OCI-LY7 (cell line): ENCODE measurements at regions not wholly inside any gene's neighbourhood (a gene's known extent, or its start where the extent isn't known, plus 50 kb on each side); places are given as distances from the start of the nearest gene placed in this dataset.
A peak's percentile ranks its signal among the peaks of the same experiment; 100 is the strongest.

Source experiments
- BruUV-seq: library from RNA; stranded (reverse); fragments of 400-500 nt; replicated peaks from 2 replicates; lab custom pipeline; 2021; lab: Mats Ljungman, UMichigan
- CTCF ChIA-PET: fragments of 300-600 bp; sonication (Branson Sonifier 250); formaldehyde crosslinking; loops from one replicate; lab custom pipeline; 2022; ENCODE audit warnings: antibody characterized with exemption; ENCODE audit not compliant: unreplicated experiment; lab: Charles Lee
- POLR2A ChIA-PET: fragments of 300-600 bp; sonication (Branson Sonifier 250); formaldehyde crosslinking; loops from one replicate; lab custom pipeline; 2022; ENCODE audit warnings: antibody characterized with exemption; lab: Charles Lee
- DNase-seq: peaks from one replicate; pipeline ENCODE4 v3.0.0-alpha.2; 2015; ENCODE audit warnings: low spot score
- H2AFZ ChIP-seq: fragments of 200-600 bp; sonication (generic), shearing (Covaris generic); 2 replicates; pipeline ENCODE4 v1.6.1; 2014; ENCODE audit warnings: mild to moderate bottlenecking, antibody characterized with exemption, low read length, moderate library complexity
- H3K27ac ChIP-seq: fragments of 200-600 bp; sonication (generic); 2 replicates; pipeline ENCODE4 v1.5.1; 2014; ENCODE audit warnings: mixed run types, low read depth, mild to moderate bottlenecking, moderate library complexity, low read length, inconsistent platforms; ENCODE audit not compliant: poor library complexity, severe bottlenecking
- H3K36me3 ChIP-seq: fragments of 200-600 bp; sonication (generic); 2 replicates; pipeline ENCODE4 v1.6.1; 2014; ENCODE audit warnings: mild to moderate bottlenecking, antibody characterized with exemption, low read length, moderate library complexity, mixed read lengths; ENCODE audit not compliant: insufficient read depth
- H3K4me1 ChIP-seq: fragments of 200-600 bp; sonication (generic); 2 replicates; pipeline ENCODE4 v1.5.1; 2014; ENCODE audit warnings: mild to moderate bottlenecking, low read length; ENCODE audit not compliant: insufficient read depth, poor library complexity, severe bottlenecking
- H3K4me2 ChIP-seq: fragments of 200-600 bp; sonication (generic); 2 replicates; pipeline ENCODE4 v1.6.1; 2014; ENCODE audit warnings: mild to moderate bottlenecking, low read length
- H3K4me3 ChIP-seq: fragments of 200-600 bp; sonication (generic); 2 replicates; pipeline ENCODE4 v1.5.1; 2014; ENCODE audit warnings: mild to moderate bottlenecking, low read depth, low read length; ENCODE audit not compliant: poor library complexity, severe bottlenecking
- H3K79me2 ChIP-seq: fragments of 200-600 bp; sonication (generic); 2 replicates; pipeline ENCODE4 v1.6.1; 2016; ENCODE audit warnings: low read depth, mild to moderate bottlenecking, low read length, moderate library complexity, mixed read lengths; ENCODE audit not compliant: insufficient read depth
- H3K9me2 ChIP-seq: fragments of 200-600 bp; sonication (generic); 2 replicates; pipeline ENCODE4 v1.6.1; 2016; ENCODE audit warnings: mild to moderate bottlenecking, low read length, mixed read lengths; ENCODE audit not compliant: insufficient read depth
- H3K9me3 ChIP-seq: fragments of 200-600 bp; sonication (generic); 2 replicates; pipeline ENCODE4 v1.6.1; 2014; ENCODE audit warnings: mild to moderate bottlenecking, mixed run types, low read length, mixed read lengths
- H4K20me1 ChIP-seq: fragments of 200-600 bp; sonication (generic); 2 replicates; pipeline ENCODE4 v1.6.1; 2014; ENCODE audit warnings: mild to moderate bottlenecking, antibody characterized with exemption, low read length, moderate library complexity, mixed read lengths; ENCODE audit not compliant: insufficient read depth
- EZH2phosphoT487 ChIP-seq: fragments of 200-600 bp; sonication (generic); IDR thresholded peaks from 2 replicates; pipeline ENCODE4 v1.6.1; 2018; ENCODE audit warnings: low read depth, borderline replicate concordance, mild to moderate bottlenecking, mixed run types, antibody characterized with exemption, low read length, moderate library complexity, mixed read lengths
- intact Hi-C: fragments of 100-400 bp; cut with micrococcal nuclease; formaldehyde crosslinking; loops from one replicate; pipeline ENCODE4 v1.10.0; 2022; ENCODE audit not compliant: unreplicated experiment
- TF ChIP-seq, protein P1 (sequence below): fragments of 200-600 bp; sonication (generic); conservative IDR thresholded peaks from 2 replicates; pipeline ENCODE4 v1.5.1; 2014; ENCODE audit warnings: mild to moderate bottlenecking, antibody characterized with exemption, low read length, moderate library complexity, mixed read lengths

DNA sequence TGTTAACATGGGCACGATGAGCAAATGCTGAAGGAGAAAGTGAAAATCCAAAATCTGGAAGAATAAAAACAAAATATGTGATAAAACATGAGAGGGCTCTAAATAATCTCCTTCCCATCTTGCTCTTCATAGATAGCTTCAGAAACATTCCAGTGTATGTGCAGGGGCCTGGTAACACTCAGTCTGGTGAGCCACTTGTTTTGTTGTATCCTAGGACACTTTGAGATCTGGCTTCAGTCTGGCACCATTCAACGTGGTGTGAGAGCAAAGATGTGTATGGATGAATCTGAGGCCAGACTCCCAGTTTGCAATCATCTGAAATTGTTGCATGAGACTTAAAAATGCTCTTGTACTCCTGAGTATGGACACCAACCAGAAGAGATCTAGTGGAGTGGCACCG, 337.2 kb upstream of the ZNF385D start:
- no peak overlapping the region for H3K4me3 ChIP-seq
- H3K4me2 ChIP-seq, result no peak overlapping the region
- H3K27ac ChIP-seq, result no peak overlapping the region
- H3K79me2 ChIP-seq, result no peaks in the 10 kb centered on the region
- no peak overlapping the region for H2AFZ ChIP-seq
- no peaks in the 10 kb centered on the region for H3K4me1 ChIP-seq
- BruUV-seq, result no TSS peak
- no peaks in the 10 kb centered on the region for H3K9me3 ChIP-seq
- intact Hi-C loops, result no loop called here
- H3K9me2 ChIP-seq, result no peaks in the 10 kb centered on the region
- H3K36me3 ChIP-seq, result no peaks in the 10 kb centered on the region
- DNase-seq, result no peak
- TF ChIP-seq, protein P1, sequence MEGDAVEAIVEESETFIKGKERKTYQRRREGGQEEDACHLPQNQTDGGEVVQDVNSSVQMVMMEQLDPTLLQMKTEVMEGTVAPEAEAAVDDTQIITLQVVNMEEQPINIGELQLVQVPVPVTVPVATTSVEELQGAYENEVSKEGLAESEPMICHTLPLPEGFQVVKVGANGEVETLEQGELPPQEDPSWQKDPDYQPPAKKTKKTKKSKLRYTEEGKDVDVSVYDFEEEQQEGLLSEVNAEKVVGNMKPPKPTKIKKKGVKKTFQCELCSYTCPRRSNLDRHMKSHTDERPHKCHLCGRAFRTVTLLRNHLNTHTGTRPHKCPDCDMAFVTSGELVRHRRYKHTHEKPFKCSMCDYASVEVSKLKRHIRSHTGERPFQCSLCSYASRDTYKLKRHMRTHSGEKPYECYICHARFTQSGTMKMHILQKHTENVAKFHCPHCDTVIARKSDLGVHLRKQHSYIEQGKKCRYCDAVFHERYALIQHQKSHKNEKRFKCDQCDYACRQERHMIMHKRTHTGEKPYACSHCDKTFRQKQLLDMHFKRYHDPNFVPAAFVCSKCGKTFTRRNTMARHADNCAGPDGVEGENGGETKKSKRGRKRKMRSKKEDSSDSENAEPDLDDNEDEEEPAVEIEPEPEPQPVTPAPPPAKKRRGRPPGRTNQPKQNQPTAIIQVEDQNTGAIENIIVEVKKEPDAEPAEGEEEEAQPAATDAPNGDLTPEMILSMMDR, result no peak
- no peak for TF ChIP-seq EZH2phosphoT487
- ChIA-PET CTCF (no interaction called here), POLR2A (interaction anchor here (0.6 kb wide), 2 partner anchors 193 to 1203 kb away, joined by 3 to 4 read pairs; no protein-coding TSS in a partner anchor)
- H4K20me1 ChIP-seq, result no peaks in the 10 kb centered on the region

DNA sequence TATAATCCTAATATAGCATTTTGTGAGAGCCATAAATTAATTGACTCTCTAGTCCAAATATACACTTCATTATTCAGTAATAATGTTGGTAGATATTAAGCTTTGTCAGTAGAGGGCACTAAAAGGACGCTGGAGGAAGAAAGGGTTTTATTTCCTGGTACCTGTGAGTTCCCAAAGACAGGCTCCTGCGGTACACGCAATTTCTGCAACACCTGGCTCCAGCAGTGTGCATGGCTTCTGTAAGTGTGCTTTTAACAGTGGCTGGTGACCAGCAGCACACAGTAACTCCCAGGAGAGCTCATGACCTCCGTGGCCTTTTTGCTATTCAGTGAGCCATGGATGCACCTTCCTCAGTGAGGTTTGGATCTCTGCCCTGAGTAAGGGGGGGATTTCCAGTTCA, 338.3 kb upstream of the ZNF385D start:
- Histone ChIP-seq H3K4me1 (no peaks in the 10 kb centered on the region), H4K20me1 (no peaks in the 10 kb centered on the region), H3K4me2 (peak overlapping the region; percentile 20; the same call in 1 of the 2 replicates), H2AFZ (peak overlapping the region; percentile 57; the same call in 1 of the 2 replicates), H3K27ac (no peak overlapping the region), H3K9me2 (no peaks in the 10 kb centered on the region), H3K36me3 (no peaks in the 10 kb centered on the region), H3K4me3 (no peak overlapping the region), H3K9me3 (no peaks in the 10 kb centered on the region), H3K79me2 (no peaks in the 10 kb centered on the region)
- no TSS peak for BruUV-seq
- ChIA-PET CTCF (no interaction called here), POLR2A (interaction anchor here (0.6 to 1.2 kb wide), 3 partner anchors 10 to 800 kb away, joined by 3 read pairs; no protein-coding TSS in a partner anchor)
- intact Hi-C loops, result no loop called here
- peak; percentile 28 for DNase-seq
- TF ChIP-seq, protein P1, result peak; percentile 77
- no peak for TF ChIP-seq EZH2phosphoT487

DNA sequence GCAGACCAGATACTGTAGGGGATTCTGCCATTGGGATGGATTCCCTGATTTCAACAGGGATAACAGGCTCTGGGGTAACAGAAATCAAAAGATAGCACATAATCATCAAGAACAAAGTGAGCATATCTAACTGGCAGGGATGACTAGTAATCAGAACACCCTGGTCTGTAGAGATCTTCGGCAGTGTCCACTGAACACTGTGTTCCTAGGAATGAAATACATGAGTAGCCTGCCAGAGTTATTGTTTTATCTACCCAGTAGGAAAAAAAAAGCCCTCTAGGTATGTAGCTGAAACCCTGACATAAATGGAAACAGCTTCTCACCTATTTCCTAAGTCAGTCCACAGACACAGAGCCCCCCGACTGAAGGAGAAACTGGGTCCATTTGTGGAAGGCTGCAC, 340.3 kb upstream of the ZNF385D start:
- no peak overlapping the region for H3K27ac ChIP-seq
- no peaks in the 10 kb centered on the region for H3K79me2 ChIP-seq
- BruUV-seq, result no TSS peak
- no peaks in the 10 kb centered on the region for H3K36me3 ChIP-seq
- no peaks in the 10 kb centered on the region for H3K4me1 ChIP-seq
- DNase-seq, result no peak
- H3K4me2 ChIP-seq, result no peak overlapping the region
- intact Hi-C loops, result no loop called here
- no peaks in the 10 kb centered on the region for H4K20me1 ChIP-seq
- POLR2A ChIA-PET, result interaction anchor here (1.0 kb wide), 1 partner anchor 33 kb away, joined by 4 read pairs; no protein-coding TSS in a partner anchor
- H3K9me2 ChIP-seq, result no peaks in the 10 kb centered on the region
- H2AFZ ChIP-seq, result no peak overlapping the region
- CTCF ChIA-PET, result no interaction called here
- no peaks in the 10 kb centered on the region for H3K9me3 ChIP-seq
- H3K4me3 ChIP-seq, result no peak overlapping the region
- no peak for TF ChIP-seq EZH2phosphoT487
- TF ChIP-seq, protein P1, result no peak
